ENCODE measurements at regions not wholly inside any gene's neighbourhood (a gene's known extent, or its start where the extent isn't known, plus 50 kb on each side); places are given as distances from the start of the nearest gene placed in this dataset.
A peak's percentile ranks its signal among the peaks of the same experiment; 100 is the strongest.

DNA sequence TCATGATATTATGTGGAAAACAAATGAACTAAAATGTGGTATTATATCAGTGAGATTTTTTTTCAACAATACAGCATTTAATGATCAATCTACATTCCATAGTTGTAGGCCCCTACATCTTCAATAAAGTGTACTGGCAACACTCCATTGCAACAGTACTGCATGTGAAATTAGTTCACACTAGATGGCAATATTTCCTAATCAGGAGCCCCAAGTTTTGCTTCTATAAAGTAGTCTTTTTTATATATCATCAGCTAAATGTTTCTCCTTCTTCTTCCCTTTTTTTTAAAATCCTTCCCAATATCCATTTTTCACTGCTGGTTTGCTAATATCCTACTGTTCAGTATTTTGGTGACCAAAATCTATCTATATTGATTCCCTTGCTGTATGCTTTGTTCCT lies 528.3 kb upstream of the ATXN8OS start:
- FAIRE-seq: no peak
- DNase-seq (ENCODE audit: low spot score): no peak

DNA sequence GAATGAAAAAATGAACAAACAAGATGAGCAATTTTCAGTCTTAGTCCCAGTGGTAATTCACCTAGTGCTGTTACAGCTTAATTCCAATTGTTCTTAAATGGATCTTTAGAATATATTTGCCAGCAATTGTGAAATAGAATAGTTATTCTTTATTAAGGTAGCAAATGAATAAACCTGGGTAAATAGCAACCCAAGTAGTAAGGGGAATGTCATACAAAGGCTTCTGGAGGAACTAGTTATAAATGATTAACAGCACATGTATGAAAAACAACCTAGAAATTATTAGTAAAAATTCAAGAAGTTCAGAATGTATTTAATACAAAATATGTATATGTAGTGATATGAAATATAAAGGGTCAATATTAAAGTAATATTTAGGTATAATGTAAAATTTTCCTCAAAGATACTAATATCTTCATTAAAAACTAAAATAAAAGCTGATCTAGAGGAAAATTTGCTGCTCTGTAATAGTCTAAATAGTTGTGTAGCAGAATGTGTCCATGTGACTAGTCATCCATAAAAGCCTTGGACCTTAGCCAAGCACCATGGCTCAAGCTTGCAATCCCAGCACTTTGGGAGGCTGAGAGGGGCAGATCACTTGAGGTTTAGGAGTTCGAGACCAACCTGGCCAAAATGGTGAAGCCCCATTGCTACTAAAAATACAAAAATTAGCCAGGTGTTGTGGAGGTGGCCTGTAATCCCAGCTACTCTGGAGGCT lies 535.9 kb upstream of the ATXN8OS start:
- FAIRE-seq: peak; percentile 77

DNA sequence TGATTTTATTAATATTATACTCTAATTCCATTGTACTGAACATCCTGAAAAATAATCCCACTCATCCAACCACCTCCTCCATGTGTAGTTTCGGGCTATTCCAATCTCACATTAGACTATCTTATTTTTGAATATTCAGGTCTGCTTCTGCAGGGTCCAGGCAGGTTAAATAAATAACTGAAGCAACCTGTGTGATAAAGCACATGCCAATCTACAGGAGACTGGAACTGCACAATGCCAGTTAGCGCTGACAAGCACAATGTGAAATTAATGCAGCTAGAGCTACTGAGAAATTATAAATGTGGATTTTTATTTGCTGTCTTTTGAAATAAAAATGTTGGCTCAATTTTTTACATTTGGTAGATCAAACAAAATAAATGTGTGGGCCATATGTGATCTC lies 540.1 kb upstream of the ATXN8OS start:
- FAIRE-seq (no peak), DNase-seq (ENCODE audit: low spot score) (no peak)

More for the DNA sequence above, 535.9 kb upstream of the ATXN8OS start:
- DNase-seq (ENCODE audit: low spot score): peak; percentile 35

DNA sequence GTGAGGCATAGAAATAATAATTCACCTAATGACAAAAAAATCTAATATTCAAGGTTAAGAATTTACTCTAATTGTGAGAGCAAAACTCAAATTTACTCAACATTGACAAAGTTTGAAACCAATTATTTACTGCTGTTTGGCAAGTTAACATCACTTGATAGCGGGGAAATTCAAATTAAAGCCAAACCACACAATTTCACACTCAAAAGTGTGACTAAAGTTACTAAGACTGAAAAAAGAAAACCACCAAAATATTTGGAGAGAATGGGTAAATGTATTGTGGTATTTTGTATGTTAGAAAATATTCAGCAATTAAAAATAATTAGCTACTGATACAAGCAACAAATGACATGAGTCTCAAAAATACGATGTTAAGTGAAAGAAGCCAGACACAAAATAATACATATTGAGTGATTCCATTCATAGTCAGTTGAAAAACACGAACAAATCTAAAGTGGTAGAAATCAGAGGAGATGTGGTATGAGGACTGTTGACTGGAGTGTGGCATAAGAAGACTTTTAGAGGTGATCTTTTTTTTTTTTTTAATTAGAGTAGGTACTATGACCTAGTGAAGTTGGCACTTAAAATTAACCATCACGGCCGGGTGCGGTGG lies 541.4 kb upstream of the ATXN8OS start:
- DNase-seq (ENCODE audit: low spot score) (no peak), FAIRE-seq (no peak)

DNA sequence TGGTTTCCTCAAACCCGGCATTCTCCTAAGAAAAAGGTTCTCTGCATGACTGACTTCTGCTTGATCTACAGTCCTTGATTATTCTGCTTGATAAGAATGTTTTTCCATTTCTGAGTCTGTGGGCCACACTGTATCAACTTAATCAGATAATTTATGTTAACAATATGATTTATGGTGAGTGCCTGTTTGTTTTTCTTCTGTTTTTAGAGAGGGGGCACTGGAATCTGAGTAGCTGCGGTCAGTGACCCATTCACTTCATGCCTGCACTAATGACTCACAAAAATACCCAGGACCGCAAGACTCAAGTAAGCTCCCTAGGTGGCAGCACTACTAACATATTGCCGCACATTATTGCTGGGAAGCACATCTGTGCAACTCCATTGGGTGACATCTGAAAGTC lies 542.3 kb upstream of the ATXN8OS start:
- FAIRE-seq: peak; percentile 87
- DNase-seq (ENCODE audit: low spot score): peak; percentile 88

DNA sequence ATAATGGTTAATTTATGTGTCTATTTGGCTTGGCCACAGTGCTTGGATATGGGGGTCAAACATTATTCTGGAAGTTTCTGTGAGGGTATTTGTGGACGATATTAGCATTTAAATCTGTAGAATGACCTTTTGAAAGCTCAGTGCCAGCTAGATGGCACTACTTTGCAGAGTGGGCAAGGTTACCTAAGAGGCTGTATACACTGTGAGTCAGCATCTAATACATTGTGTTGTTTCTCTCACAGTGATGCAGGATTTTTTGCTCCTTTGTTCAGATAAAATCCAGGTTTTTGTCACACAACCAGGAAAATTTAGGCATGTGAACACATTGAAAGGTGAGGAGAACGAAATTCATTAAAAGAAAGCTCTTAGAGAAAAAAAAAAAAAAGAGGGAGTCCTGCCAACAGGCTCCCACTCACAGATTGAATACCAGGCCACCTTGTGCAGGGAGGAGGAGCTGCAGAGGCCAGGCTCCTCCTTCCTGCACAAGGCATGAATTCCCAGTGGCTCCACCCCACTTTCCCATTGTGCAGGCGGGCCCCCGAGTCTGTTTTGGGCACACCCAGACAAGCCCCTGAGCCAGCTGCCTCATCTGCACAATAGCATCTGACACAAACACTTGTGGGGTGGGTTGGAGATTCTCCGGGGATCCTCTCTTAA lies 551.0 kb upstream of the ATXN8OS start:
- FAIRE-seq (no peak), DNase-seq (ENCODE audit: low spot score) (no peak)

DNA sequence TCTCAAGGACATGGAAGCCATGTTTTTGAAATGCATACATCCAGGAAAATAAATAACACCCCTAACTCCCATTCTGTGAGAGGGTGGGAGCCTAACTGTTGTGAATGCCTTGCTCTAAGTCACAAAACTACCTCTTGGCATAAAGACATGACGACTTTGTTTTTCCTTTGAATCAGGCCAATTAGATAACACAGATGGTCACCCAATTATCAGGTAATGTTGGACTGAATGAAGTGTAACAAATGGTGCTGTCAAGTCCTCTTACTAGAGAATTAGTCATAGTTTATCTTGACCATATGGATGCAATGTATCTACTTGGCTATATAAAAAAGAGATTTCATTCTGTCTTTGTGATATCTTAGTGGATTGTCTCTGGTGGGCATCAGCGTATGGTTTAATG lies 553.6 kb upstream of the ATXN8OS start:
- no peak for FAIRE-seq
- DNase-seq (ENCODE audit: low spot score): no peak

DNA sequence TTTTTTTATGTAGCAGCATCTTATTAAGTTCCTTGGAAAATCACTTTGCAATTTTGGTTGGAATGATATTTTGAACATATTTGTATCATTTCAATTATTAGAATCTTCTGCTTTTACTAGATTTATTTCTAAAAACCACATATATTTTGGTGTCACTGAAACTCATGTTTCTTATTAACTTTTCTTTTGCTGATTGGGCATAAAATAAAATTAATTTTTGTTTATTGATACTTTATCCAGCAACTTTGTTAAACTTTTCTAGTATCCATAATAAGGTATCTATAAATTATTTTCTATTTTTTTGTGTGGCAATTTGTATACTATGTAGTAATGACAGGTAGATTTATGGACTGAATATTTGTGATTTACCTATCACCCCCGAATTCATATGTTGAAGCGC lies 556.4 kb upstream of the ATXN8OS start:
- DNase-seq (ENCODE audit: low spot score) (no peak), FAIRE-seq (no peak)

DNA sequence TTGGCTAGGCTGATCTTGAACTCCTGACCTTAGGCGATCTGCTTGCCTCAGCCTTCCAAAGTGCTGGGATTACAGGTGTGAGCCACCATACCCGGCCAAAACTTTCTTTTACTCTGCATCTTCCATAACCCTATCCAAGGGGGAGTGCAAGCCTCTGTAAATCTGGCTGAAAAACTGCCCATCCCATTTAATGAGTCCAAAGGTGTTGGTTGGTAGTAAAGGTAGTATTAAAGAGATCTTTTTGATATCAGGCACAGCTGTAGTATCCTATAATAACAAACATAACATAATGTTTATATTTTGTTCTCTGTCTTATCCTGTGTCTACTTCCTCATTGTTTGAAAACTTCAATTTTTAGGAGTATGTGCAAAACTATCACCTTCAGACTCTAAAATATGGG lies 559.8 kb upstream of the ATXN8OS start:
- no peak for FAIRE-seq
- no peak for DNase-seq (ENCODE audit: low spot score)

DNA sequence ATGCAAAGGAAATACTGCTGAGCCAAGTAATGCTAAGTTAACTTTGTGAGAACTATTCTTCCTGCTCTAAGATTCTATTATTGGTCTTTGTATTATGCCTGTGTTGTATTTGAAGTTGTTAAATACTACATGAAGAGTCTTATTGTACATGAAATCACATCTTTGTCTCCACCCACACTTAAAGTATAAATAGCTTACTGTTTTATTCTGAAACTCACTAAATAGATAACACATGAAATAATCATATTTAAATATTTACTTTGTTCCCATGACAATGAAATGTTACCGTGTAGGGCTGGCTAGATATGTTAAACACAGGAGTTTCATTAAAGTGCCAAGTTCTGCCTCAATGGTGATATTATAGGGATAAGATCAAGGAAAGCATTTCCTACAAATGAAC lies 562.1 kb upstream of the ATXN8OS start:
- no peak for DNase-seq (ENCODE audit: low spot score)
- FAIRE-seq: no peak

DNA sequence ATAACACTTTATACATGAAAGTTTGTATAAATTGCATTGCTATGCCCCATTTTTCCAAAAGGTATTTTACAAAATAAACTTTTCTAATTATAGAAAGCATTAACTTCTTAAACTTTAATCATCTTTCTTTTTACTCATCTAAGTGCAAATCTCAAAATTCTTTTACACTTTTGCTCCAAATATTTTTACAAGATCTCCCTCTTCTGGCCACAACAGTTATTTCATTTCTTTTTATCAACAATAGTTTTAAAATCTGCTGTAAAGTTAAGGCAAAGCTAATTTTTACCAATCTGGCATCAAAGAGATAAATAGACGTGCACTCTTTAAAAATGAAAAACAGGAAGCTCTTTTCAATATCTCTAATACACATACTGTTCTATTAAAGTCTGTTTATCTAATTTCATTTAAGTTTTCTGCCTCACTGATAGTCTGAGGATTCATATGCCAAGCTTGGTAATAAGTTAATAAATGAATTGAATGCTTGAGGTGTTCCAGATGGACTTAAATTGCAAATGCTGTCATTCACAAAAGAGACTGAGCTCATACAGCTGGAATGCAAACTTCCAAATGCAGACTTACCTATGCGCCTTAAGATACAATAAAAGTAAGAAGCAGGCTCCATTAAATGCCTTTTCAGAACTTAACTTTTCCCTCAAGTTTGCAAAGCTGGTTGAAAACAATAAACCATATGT lies 583.0 kb upstream of the ATXN8OS start:
- FAIRE-seq: peak; percentile 35
- no peak for DNase-seq (ENCODE audit: low spot score)

DNA sequence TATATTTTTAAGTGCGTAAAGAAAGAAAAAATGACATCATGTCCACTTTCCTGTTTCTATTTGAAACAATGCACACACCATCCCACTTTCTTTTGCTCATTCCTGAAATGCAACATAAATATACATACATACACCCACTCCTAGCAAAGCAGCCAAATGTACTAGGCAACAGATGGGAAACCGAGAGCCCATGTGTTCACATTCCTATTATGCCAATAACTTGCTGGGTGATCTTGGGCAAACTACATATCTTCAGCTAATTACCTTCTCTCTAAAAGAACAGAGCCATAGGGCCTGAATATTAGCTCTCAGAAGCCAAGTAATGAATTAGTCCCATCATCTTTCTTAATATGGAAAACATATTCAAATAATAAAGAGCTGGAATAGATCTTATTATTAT lies 610.6 kb upstream of the ATXN8OS start:
- no peak for DNase-seq (ENCODE audit: low spot score)

DNA sequence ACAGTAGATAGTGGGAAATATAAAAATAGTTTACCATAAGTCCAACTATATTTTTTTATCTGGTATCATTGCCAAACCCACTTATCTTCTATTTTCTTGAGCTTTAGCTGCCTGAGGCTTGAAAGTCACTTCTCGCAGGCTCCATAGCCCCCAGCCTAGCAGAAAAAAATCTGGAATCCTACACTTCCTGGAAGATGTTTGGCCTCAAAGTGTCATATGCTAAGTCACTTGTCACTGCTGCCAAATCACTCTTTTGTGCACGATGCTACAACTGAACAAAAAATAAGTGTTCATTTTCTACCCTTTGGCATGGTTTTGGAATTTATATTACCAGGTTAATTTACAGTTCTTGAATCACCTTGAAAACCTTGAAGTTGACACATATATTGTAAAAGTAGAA lies 612.5 kb upstream of the ATXN8OS start:
- no peak for FAIRE-seq
- DNase-seq (ENCODE audit: low spot score): no peak

More for the DNA sequence above, 610.6 kb upstream of the ATXN8OS start:
- FAIRE-seq: no peak

DNA sequence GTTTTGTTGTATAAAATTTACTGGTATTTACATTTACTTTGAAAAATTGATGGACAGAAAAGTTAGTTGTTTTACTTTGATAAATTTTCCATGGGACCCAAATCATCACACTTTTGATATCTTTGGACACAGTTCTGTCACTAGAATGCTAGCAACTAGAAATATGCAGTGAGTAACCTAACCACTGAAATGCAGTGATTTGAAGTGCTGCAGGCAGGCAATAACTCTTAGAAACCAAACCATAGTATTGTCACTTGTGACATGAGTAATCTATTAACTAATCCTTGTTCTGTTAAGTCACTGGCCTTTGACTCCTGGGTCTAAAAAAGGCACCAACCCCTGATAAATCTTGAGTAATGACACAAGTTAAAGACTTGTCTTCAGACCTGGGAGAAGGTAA lies 620.0 kb upstream of the ATXN8OS start:
- FAIRE-seq: no peak
- DNase-seq (ENCODE audit: low spot score): peak; percentile 44

DNA sequence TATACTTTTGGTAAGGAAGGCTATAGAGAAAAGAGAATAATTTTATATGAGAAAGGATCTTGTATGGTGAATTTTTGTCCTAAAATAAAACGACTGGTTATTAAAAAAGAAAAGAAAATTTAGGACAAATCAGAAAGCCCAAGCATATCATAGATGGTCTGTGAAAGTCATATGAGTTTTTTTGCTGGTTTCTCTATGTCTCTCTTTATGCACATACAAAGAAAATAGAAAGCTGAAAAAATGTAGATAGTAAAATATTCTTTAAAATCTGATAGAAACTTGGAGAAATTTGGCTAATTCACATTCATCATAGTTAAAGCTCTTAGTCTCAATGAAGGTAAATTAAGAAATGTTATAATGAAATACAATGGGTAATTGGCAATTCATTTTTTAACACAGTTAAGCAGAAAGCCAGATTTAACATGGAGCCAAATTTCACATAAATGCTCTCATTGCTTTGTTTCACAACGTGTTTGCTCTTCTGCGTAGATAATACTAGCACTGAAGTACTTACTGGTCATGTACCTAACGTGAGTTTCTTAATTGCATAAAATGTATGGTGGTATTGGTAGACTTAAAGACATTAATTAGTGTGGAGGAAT lies 621.5 kb upstream of the ATXN8OS start:
- FAIRE-seq: no peak
- no peak for DNase-seq (ENCODE audit: low spot score)

DNA sequence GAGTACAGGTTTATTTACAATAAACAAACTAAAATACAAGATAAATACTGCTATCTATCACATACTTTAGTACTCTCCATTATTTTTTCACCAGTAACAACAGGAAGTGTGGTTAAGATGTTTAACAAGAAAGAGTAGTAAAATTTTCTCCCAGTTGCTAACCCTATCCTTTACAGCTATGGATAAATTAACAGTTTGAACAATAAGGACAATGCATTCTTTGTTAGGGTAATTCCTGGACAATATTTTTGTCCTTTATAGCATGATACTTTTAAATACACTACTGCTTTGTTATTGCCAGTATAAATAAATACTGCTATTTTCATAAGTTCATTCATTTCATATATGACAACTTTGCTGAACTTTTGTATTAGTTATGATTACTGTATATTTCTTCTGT lies 630.2 kb upstream of the ATXN8OS start:
- no peak for FAIRE-seq

DNA sequence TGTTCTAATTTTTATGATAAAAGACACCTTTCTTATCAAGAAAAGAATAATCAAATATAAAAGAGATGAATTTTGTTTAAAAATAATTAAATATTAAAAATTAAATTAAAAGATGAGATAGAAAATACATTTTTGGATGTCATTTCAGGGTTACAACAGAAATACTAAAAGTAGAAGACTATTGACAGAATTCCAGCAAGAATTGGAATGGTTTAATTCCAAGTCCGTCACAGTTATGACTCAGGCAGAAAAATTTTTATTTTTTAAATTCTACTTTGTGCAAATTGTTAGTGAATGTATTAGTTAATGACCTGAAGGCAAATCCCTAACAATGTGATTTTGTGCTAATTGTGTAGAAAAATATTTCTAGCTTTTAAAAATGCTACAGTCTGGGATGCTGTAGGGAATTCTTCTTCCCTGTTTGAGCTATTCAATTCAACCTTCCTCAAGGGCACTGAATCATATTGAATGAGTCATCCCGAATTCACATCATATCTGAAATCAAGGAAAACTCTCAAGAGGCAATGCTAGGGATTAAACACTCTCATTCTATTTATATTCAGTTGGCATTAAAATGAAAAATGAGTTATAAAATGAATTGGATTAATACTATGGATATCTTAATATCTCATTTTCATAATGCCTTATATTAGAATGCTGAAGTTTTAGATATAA lies 633.5 kb upstream of the ATXN8OS start:
- DNase-seq (ENCODE audit: low spot score) (no peak), FAIRE-seq (no peak)

More for the DNA sequence above, 630.2 kb upstream of the ATXN8OS start:
- DNase-seq (ENCODE audit: low spot score): no peak

DNA sequence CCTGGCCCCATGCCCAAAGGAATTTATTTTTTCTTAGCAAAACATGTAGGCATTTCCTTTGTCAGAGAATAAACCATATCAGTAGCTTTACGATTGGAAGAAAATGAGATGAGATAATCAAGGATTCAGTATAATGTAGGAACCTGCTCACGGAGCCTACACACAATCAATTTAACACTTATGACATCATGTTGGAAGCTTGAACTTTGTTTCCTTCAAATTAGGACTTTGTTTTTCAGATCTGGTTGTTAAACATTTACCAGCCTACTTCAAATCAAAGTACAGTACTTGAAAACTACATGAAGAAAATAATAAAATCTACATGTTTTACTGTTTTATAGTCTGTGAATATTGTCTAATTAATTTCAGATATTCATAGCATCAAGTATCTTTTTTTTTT lies 639.0 kb upstream of the ATXN8OS start:
- DNase-seq (ENCODE audit: low spot score): no peak
- FAIRE-seq: no peak

DNA sequence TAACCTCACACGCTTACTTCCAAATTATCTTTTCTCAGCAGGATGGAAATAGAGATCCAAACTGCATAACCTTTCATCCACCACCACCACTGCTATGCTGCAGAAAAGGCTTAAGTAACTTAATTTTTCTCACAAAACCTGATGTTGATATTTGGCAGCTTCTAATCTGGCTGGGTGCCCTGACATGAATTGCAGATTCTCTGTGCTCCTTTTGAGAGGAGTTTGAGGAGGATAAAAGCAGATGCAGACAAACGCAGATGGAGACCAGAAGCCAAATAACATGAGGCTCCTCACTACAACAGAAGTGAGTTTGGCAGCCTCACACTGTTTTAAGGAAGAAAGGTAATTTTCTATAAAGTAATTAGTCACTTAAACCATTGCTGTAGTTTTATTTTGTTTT lies 646.2 kb upstream of the ATXN8OS start:
- DNase-seq (ENCODE audit: low spot score) (no peak), FAIRE-seq (no peak)

DNA sequence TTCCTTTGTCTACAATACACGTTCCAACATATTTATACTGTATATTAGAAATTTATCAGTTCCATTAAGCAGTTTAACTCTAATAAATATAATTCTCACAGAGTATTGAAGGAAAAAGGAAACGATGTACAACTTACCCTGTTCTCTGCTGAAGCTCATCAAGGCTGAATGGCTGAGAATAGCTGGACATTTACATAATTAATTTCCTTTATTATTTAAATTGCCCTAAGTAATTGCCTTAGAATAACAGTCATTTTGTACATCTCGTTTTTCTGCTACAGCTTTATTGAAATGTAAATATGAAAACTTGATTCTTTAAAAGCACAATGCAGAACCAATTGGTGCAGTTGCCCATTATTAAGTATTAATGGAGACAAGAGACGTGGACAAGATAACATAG lies 648.3 kb upstream of the ATXN8OS start:
- DNase-seq (ENCODE audit: low spot score) (no peak), FAIRE-seq (no peak)

DNA sequence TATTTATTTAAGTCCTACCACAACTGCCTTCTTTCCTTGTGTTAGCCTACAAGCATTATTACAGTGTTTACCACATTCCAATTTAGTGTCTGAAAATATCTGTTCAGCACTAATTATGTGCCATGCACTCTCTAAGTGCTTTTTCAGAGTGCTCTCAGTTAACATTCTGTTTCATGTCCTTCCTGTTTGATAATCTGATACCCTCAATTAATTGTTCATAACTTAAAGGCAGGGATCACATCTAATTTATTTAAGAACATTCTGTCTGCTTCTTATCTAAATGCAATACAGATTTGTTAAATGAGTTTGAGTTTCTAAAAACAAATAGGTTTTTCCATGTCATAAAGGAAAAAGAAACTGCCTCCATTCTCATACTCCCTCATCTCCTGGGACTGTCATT lies 649.6 kb upstream of the ATXN8OS start:
- DNase-seq (ENCODE audit: low spot score): no peak
- FAIRE-seq: no peak
